ENCODE measurements at regions not wholly inside any gene's neighbourhood (a gene's known extent, or its start where the extent isn't known, plus 50 kb on each side); places are given as distances from the start of the nearest gene placed in this dataset.

DNA sequence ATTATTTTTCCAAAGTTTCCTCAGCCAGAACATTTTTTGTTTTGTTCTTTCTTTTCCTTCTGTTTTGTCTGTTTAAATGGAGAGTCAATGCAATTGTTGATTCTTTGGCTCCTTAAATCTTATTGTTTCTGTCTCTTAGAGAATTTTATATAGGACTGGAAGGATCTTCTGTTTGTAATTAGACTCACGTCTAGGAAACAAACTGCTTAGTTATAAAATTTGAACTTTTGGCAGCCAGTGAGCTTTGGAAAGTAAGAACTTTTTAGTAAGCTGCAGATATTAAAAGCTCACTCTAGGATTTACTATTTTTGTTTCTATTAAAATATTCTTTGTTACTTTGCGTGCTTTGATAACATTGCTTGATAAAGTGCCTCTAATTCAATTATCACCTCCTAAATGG is 109.8 kb upstream of the HNRNPU start:
- TF ChIP-seq, protein P1, sequence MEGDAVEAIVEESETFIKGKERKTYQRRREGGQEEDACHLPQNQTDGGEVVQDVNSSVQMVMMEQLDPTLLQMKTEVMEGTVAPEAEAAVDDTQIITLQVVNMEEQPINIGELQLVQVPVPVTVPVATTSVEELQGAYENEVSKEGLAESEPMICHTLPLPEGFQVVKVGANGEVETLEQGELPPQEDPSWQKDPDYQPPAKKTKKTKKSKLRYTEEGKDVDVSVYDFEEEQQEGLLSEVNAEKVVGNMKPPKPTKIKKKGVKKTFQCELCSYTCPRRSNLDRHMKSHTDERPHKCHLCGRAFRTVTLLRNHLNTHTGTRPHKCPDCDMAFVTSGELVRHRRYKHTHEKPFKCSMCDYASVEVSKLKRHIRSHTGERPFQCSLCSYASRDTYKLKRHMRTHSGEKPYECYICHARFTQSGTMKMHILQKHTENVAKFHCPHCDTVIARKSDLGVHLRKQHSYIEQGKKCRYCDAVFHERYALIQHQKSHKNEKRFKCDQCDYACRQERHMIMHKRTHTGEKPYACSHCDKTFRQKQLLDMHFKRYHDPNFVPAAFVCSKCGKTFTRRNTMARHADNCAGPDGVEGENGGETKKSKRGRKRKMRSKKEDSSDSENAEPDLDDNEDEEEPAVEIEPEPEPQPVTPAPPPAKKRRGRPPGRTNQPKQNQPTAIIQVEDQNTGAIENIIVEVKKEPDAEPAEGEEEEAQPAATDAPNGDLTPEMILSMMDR (IDR thresholded peaks at IDR 0.05; ENCODE audit: insufficient read depth, missing control alignments), result no peak
- DNase-seq (ENCODE audit: insufficient read length, low spot score) (no peak), FAIRE-seq (no peak)

DNA sequence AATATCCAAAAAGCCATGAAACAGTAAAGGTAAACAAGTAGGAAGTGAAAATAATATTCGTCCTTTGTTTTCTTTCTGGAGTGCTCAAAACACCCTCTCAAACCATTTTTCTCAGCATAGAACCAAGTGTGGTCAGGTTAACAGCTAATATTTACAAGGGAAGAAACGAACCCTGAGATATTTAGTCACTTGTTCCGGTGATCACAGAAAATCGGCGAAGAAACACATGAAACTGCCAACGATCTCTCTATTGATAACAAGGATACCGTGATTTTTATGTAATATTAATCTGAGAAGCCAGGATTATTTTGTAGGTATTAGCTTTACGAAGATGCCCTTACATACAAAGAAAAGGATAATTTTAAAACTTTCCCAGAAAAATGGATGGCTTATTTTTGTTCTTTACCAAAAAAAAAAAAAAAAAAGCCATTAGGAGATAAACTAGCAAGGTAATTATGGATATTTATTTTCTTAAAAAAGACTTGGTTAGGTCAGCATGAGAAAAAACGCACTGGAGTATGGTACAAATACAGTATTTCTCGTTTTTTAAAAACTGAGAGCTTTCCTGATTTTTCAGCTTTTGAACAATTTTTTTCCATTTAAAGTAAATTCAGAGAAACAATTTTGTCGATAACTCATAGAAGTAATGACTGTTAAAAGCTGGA is 107.3 kb upstream of the HNRNPU start:
- TF ChIP-seq, protein P1 (IDR thresholded peaks at IDR 0.05; ENCODE audit: insufficient read depth, missing control alignments), result no peak

GRCh38 chr1:244970744-244971551 is 106.6 kb upstream of the HNRNPU start:
- TF ChIP-seq, protein P1 (IDR thresholded peaks at IDR 0.05; ENCODE audit: insufficient read depth, missing control alignments), result peak; percentile 54
- FAIRE-seq (no peak), DNase-seq (ENCODE audit: insufficient read length, low spot score) (no peak)

More for the DNA sequence above, 107.3 kb upstream of the HNRNPU start:
- DNase-seq (ENCODE audit: insufficient read length, low spot score), result no peak
- peak; percentile 98 for FAIRE-seq

DNA sequence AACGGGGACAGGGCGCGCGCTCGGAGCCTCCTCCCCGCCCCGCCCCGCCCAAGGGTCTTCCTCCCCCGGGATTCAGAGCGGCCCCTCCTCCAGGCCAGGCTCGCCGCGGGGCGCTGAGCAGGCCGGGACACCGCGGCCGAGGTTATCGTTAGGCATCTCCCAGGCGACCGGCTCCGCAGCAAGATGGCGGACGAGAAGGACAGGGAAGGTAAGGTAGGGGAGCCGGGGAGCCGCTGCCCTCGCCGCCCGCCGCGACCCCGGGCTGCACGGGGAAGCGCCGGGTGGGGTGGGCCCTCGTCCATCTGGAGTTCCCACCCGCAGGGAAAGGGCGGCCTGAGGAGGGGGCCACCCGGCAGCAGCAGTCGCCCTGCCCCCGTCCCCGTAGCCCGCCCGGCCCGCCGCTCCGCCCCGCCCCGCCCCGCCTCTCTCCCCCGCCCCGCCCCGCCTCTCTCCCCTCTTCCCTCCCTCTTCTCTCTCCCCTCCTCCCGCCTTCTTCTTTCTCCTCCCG is 105.9 kb upstream of the HNRNPU start:
- TF ChIP-seq, protein P1 (IDR thresholded peaks at IDR 0.05; ENCODE audit: insufficient read depth, missing control alignments), result no peak
- DNase-seq (ENCODE audit: insufficient read length, low spot score) (no peak), FAIRE-seq (no peak)

- TF ChIP-seq, protein P1 (IDR thresholded peaks at IDR 0.05; ENCODE audit: insufficient read depth, missing control alignments), result no peak
- FAIRE-seq (peak; percentile 73), DNase-seq (ENCODE audit: insufficient read length, low spot score) (no peak)
Observed at GRCh38 chr1:244969355-244970235, 105.3 kb upstream of the HNRNPU start.

GRCh38 chr1:244968881-244969280 is 104.5 kb upstream of the HNRNPU start:
- no peak for DNase-seq (ENCODE audit: insufficient read length, low spot score)
- TF ChIP-seq, protein P1 (IDR thresholded peaks at IDR 0.05; ENCODE audit: insufficient read depth, missing control alignments), result no peak
- peak; percentile 48 for FAIRE-seq
